Hematopoietic multipotent progenitor cell treated with erythropoietin and hydrocortisone succinate and interleukin-3 and kit ligand, for 17 days (in vitro differentiated cells): ENCODE measurements at regions not wholly inside any gene's neighbourhood (a gene's known extent, or its start where the extent isn't known, plus 50 kb on each side); places are given as distances from the start of the nearest gene placed in this dataset.

Experiments used
- DNase-seq: peaks from one replicate; pipeline ENCODE4 v3.0.0-alpha.2; 2015; ENCODE audit warnings: low spot score

GRCh38 chr11:10358696-10359095, 53.8 kb downstream of the ADM start:
- DNase-seq, result no peak

DNA sequence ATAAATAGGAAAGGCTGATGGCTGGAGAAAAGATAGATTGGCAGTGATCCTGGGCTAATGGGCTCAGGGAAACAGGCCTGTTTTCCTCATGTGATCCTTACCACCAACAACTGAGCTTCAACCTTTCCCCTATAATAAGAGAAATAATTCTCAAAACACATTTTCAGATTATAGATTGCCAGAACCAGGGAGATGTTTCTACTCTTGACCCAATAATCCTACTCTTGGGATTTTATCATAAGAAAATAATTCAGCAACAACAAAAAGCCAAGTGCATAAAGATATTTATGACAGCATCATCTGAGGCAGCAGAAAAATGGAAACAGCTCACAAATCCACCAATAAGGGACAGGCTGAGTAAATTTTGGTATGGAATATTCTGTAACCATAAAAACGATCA, 54.3 kb downstream of the ADM start:
- no peak for DNase-seq

DNA sequence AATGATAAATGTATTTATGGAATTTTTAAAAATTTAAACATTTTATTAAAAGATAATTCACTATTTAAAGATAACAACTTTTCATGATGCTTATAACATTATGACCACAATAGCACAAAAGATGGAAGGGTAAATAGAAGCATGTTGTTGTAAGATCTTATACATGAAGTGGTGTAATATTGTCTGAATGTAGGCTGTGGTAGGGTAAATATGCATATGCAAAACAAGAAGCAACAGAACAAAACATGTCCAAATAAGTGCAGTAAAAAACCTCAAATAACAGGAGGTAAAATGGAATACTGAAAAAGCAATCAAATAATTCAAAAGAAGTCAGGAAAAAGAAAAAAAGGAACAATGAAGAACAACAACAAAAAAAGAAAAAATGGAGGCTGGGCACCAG, 56.0 kb downstream of the ADM start:
- DNase-seq, result no peak

- no peak for DNase-seq
These were observed 60.2 kb downstream of the ADM start for GRCh38 chr11:10365045-10365444.

DNA sequence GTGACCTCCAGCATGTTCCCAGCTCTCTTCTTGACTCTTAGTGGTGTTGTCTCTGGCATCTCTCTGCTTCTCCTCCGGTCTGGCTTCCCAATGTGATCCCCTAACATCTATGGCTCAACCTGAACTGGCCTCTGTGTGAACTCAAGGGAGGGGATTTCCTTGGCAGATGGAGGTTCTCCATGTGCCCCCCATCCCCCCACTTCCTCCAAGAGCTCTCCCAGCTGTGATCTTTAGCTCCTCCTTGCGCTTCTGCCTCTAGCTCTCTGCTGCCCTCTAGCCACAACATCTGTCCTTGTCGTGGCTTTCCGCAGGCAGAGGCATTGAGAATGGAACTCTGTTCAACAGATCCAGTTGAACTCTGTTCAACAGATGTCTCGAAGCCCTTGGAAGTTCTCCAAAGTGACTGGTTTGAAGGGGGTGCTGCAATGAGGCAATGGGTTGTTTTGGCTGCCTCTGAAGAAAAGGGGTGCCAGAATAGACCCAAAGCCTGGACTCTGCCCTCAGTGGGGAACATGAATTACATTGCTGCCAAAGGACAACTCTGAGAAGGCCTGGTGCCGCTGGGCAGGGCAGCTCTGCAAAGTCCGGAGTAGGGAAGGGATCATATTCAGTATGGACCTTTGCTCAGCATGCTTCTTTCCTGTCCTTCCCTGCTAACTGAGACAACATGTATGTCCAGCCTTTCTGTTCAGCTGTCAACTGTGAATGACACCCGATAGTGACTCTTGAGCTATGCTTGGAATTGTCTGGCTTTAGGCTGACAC, 61.9 kb downstream of the ADM start:
- DNase-seq, result peak; percentile 61

- DNase-seq, result no peak
These were observed 67.2 kb downstream of the ADM start for GRCh38 chr11:10371926-10372641.

DNA sequence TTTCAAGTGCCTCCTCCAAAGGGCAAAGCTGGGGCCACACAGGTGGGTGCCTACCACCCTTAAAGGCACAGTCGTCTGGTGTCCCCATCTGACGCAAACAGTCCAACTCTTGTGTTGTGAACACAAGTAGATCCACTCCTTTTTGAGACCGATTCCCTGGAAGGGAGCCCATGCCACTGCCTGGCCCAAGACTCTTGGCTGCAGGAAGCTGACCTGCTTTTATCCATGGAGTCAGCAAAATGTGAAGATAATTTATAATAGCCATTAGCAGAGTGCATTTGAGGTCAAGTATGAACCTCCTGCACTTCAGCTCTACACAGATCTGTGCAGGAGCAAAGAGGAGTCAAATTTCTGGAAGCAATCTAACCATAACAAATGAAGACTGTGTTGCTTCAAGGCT, 68.5 kb downstream of the ADM start:
- no peak for DNase-seq

GRCh38 chr11:10373929-10374328, 69.1 kb downstream of the ADM start:
- no peak for DNase-seq

DNA sequence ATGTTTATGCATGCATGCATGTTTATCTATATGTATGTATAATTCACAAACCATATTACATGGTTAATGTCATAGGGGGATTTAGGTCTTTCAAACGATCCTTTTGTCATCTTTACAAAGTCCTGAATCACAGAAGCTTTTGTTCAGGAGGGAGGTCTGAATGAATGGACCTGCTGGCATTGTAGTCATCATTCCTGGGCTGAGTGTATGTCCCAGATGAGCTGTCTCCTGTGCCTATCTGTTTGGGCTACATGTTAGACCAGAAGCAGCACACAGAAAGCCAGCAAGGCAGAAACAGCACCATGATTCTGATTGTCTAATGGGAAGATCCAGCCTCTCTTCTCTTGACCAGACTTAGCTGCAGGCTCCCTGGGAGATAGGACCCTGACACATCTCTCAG, 69.5 kb downstream of the ADM start:
- DNase-seq, result no peak

GRCh38 chr11:10375280-10375971, 70.6 kb downstream of the ADM start:
- no peak for DNase-seq

DNA sequence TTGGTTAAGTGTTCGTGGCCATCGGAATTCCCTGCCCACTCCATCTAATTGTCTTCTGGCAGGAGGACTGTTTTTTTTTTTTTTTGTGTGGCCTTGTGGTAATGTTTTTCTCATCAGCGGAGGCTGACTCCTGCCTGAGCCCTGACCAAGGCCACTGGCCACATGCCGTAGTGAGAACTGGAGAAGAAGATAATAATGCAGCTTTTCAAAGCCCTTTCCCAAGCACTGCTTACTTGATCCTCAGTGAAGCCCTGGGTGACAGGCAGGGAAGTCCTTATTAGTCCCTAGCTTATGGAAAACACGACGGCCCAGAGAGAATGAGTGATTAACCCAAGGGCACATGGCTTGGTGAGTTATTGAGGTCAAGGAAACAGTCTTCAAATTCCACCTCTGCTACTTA, 71.2 kb downstream of the ADM start:
- DNase-seq, result no peak

DNA sequence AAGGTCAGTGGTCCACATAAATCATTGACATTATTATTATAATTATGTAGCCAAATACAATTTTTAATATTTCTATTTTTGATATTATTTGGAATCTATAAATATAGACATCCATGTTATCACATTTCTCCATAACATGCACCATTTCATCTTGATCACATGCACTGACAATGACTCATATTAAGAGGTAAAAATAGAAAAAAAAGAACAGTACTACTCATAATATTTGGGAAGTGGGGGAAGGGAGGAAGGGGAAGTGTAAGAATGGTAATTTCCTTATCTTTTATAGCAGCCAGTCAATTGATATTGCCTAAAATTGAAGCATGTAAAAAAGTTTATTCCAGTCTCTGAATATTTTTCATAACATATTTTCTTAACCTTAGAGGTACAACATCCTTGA, 72.3 kb downstream of the ADM start:
- no peak for DNase-seq

- no peak for DNase-seq
These were observed 73.5 kb downstream of the ADM start for GRCh38 chr11:10378362-10378761.

GRCh38 chr11:10379022-10379421, 74.1 kb downstream of the ADM start:
- no peak for DNase-seq

GRCh38 chr11:10379426-10379825, 74.6 kb downstream of the ADM start:
- no peak for DNase-seq

- DNase-seq, result no peak
These were observed 75.0 kb upstream of the AMPD3 start for GRCh38 chr11:10379871-10380568.

GRCh38 chr11:10380921-10381320, 74.1 kb upstream of the AMPD3 start:
- DNase-seq, result no peak

- DNase-seq, result no peak
These were observed 73.3 kb upstream of the AMPD3 start for GRCh38 chr11:10381736-10382135.

DNA sequence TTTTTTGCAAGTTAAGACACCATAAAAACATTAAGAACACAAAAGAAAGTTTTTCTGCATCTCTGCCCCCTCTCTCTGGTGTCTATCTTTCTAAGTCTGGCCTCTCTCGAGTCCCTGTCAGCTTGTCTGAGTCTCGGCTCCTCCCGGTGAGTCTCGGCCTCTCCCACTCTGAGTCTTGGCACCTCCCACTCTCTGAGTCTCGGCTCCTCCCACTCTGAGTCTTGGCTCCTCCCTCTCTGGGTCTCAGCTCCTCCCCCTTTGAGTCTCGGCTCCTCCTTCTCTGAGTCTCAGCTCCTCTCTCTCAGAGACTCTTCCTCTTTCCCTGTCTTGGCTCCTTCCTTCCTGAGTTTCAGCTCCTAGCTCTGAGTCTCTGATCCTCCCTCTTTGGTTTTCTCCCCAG, 72.5 kb upstream of the AMPD3 start:
- peak; percentile 25 for DNase-seq

DNA sequence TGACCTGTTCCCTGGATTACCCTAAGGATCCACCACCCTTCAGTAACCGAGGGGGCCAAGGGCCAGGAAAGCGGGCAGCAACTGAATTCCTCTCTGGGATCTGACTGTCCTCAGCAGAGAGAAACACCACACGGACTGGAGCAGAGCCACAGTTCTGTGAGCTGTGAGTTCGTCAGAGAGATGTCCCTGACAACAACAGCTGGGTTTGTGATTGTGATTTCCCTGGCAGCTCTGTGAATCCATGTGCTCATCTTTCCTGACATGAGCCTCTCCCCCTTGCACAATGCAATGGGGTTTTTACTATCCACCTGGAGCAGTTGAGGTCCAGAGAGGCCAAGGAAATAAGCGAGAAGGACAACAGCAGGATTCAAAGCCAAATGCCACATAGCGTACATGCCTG, 69.4 kb upstream of the AMPD3 start:
- DNase-seq, result no peak

GRCh38 chr11:10386361-10386760, 68.7 kb upstream of the AMPD3 start:
- no peak for DNase-seq

DNA sequence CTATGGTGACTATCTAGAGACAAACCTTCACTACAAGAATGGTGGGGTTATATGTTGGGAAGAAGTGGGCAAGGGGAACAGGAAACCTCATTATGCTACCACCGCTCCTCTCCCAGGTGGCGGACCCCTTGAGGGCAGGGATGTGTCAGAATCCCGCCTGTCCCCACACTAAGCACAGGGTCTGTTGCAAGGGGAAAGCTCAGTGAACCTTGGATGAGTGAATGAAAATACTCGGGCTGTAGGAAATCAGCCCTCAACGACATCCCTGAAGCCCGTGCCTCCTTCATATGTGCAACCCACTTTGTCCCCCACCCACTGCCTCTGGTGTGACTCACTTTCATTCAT, 68.2 kb upstream of the AMPD3 start:
- no peak for DNase-seq
